HepG2 (cell line): ENCODE measurements at regions not wholly inside any gene's neighbourhood (a gene's known extent, or its start where the extent isn't known, plus 50 kb on each side); places are given as distances from the start of the nearest gene placed in this dataset.

Source experiments
- ATAC-seq: fragments of 200-7000 bp; cut with Tn5 transposase; 3 replicates; pipeline ENCODE4 v1.9.1; 2020; ENCODE audit warnings: mild to moderate bottlenecking, moderate library complexity
- BruUV-seq: library from RNA; stranded (reverse); fragments of 400-500 nt; replicated peaks from 2 replicates; lab custom pipeline; 2021; lab: Mats Ljungman, UMichigan
- CTCF ChIA-PET: fragments of 300-600 bp; formaldehyde crosslinking; extraction: SDS; loops from one replicate; lab custom pipeline; 2021; ENCODE audit warnings: low total read pairs, inconsistent platforms, low intra/inter-chr PET ratio; lab: Yijun Ruan, JAX
- POLR2A ChIA-PET: fragments of 350-600 bp; sonication (Branson Sonifier 250); formaldehyde crosslinking; loops from one replicate; lab custom pipeline; 2020; ENCODE audit warnings: antibody characterized with exemption, inconsistent platforms; lab: Yijun Ruan, JAX
- DNase-seq: peaks from one replicate; pipeline ENCODE4 v3.0.0-alpha.2; 2015; ENCODE audit warnings: low spot score
- FAIRE-seq: peaks from 3 replicates; lab custom pipeline; 2011; peaks lifted over from hg19 to GRCh38; lab: Jason Lieb, UNC
- H2AFZ ChIP-seq: one replicate; pipeline ENCODE4 v1.6.1; 2011; ENCODE audit warnings: low read length, inconsistent platforms
- H3K27ac ChIP-seq: fragments of 300-600 bp; 3 replicates; pipeline ENCODE4 v1.8.0; 2011; ENCODE audit warnings: mixed run types, mild to moderate bottlenecking, mixed read lengths, low read length, inconsistent platforms; ENCODE audit not compliant: insufficient read depth; ENCODE audit errors: extremely low read length
- H3K27me3 ChIP-seq, 2 experiments: fragments of 200-600 bp in 1 of 2; 2 replicates in 1 of 2; 3 replicates in 1 of 2; pipeline versions ENCODE4 v1.6.0 to v1.8.0; 2011; ENCODE audit warnings: low read length in 2 of 2, mild to moderate bottlenecking in 2 of 2, moderate library complexity in 2 of 2, inconsistent platforms in 1 of 2; ENCODE audit not compliant: insufficient read depth in 2 of 2, control insufficient read depth in 1 of 2
- H3K36me3 ChIP-seq, 2 experiments: fragments of 200-600 bp in 1 of 2; replicated peaks in 1 of 2; 2 replicates in 1 of 2; 3 replicates in 1 of 2; pipeline versions ENCODE4 v1.5.1 to v1.8.0; 2011; ENCODE audit warnings: low read length in 2 of 2, inconsistent platforms in 1 of 2; ENCODE audit not compliant: insufficient read depth in 2 of 2, control insufficient read depth in 1 of 2
- H3K4me1 ChIP-seq: 2 replicates; pipeline ENCODE4 v1.5.1; 2012; ENCODE audit warnings: low read length, inconsistent platforms; ENCODE audit not compliant: insufficient read depth
- H3K4me2 ChIP-seq: 2 replicates; pipeline ENCODE4 v1.6.0; 2011; ENCODE audit warnings: low read depth, low read length, inconsistent platforms
- H3K4me3 ChIP-seq, 3 experiments: fragments of 200-600 bp in 1 of 3; sonication (generic), shearing (Covaris generic) in 1 of 3; replicated peaks in 1 of 3; 2 replicates each; pipeline ENCODE4 v1.5.1; 2011 to 2016; ENCODE audit warnings: low read length in 3 of 3, inconsistent platforms in 2 of 3, low read depth in 2 of 3, mild to moderate bottlenecking in 2 of 3, control low read depth in 1 of 3, mixed read lengths in 1 of 3; ENCODE audit not compliant: insufficient read depth in 1 of 3
- H3K79me2 ChIP-seq: one replicate; pipeline ENCODE4 v1.6.1; 2011; ENCODE audit warnings: low read length, inconsistent platforms; ENCODE audit not compliant: insufficient read depth
- H3K9ac ChIP-seq: 2 replicates; pipeline ENCODE4 v1.6.0; 2011; ENCODE audit warnings: mild to moderate bottlenecking, low read depth, low read length, inconsistent platforms; ENCODE audit not compliant: insufficient read depth
- H3K9me3 ChIP-seq: 2 replicates; pipeline ENCODE4 v1.5.1; 2012; ENCODE audit warnings: mild to moderate bottlenecking, low read length
- H4K20me1 ChIP-seq: 2 replicates; pipeline ENCODE4 v1.6.0; 2011; ENCODE audit warnings: inconsistent platforms, mild to moderate bottlenecking, low read length, moderate library complexity; ENCODE audit not compliant: insufficient read depth
- CHCHD3 ChIP-seq: sonication (generic); formaldehyde crosslinking; IDR thresholded peaks from 2 replicates; pipeline ENCODE4 v1.8.0; 2022; ENCODE audit warnings: mild to moderate bottlenecking, missing genetic modification reagents, moderate library complexity
- HOXA7 ChIP-seq: sonication (generic); formaldehyde crosslinking; IDR thresholded peaks from 2 replicates; pipeline ENCODE4 v1.8.1; 2022; ENCODE audit warnings: mild to moderate bottlenecking, missing genetic modification reagents, moderate library complexity
- MIER2 ChIP-seq: IDR thresholded peaks from 2 replicates; pipeline ENCODE4 v1.6.1; 2016; ENCODE audit warnings: missing biosample characterization, missing genetic modification reagents
- MXD4 ChIP-seq: IDR thresholded peaks from 2 replicates; pipeline ENCODE4 v1.6.1; 2016; ENCODE audit warnings: mild to moderate bottlenecking, missing biosample characterization, missing genetic modification reagents
- SP4 ChIP-seq: sonication (generic); formaldehyde crosslinking; IDR thresholded peaks from 2 replicates; pipeline ENCODE4 v1.8.1; 2023; ENCODE audit warnings: mild to moderate bottlenecking, missing genetic modification reagents
- YEATS4 ChIP-seq: sonication (generic); formaldehyde crosslinking; IDR thresholded peaks from 2 replicates; pipeline ENCODE4 v1.4.0; 2020; ENCODE audit warnings: missing genetic modification reagents, borderline replicate concordance
- ZBTB21 ChIP-seq: sonication (generic); formaldehyde crosslinking; IDR thresholded peaks from 2 replicates; pipeline ENCODE4 v1.4.0; 2020; ENCODE audit warnings: missing genetic modification reagents
- ZBTB40 ChIP-seq, 2 experiments: fragments of 450-650 bp in 1 of 2; sonication (generic) in 1 of 2; formaldehyde crosslinking in 1 of 2; IDR thresholded peaks; 2 replicates each; pipeline versions ENCODE4 v1.6.1 to v1.8.0; 2016 to 2022; ENCODE audit warnings: antibody characterized with exemption in 1 of 2, mild to moderate bottlenecking in 1 of 2, missing genetic modification reagents in 1 of 2
- ZFP41 ChIP-seq: sonication (generic); formaldehyde crosslinking; IDR thresholded peaks from 2 replicates; pipeline ENCODE4 v1.4.0; 2020; ENCODE audit warnings: mild to moderate bottlenecking, missing genetic modification reagents, borderline replicate concordance
- ZNF24 ChIP-seq: fragments of 450-650 bp; IDR thresholded peaks from 2 replicates; pipeline ENCODE4 v1.6.1; 2017; ENCODE audit warnings: antibody characterized with exemption, mild to moderate bottlenecking
- ZNF296 ChIP-seq: sonication (generic); formaldehyde crosslinking; conservative IDR thresholded peaks from 2 replicates; pipeline ENCODE4 v1.5.0; 2020; ENCODE audit warnings: mild to moderate bottlenecking, missing genetic modification reagents
- ZNF335 ChIP-seq: sonication (generic); formaldehyde crosslinking; IDR thresholded peaks from 2 replicates; pipeline ENCODE4 v1.4.0; 2020; ENCODE audit warnings: missing genetic modification reagents
- ZNF44 ChIP-seq: sonication (generic); formaldehyde crosslinking; IDR thresholded peaks from 2 replicates; pipeline ENCODE4 v1.5.1; 2020; ENCODE audit warnings: mild to moderate bottlenecking, missing genetic modification reagents
- ZNF678 ChIP-seq: sonication (generic); formaldehyde crosslinking; IDR thresholded peaks from 2 replicates; pipeline ENCODE4 v1.4.0; 2020; ENCODE audit warnings: mild to moderate bottlenecking, missing genetic modification reagents
- WGBS: methylation state at CpG from one replicate; pipeline ENCODE4 v1.1.6; 2017; ENCODE audit warnings: low lambda C conversion rate; 5-methylcytosine and 5-hydroxymethylcytosine counted together
- in situ Hi-C: cut with HindIII; loops from 2 replicates; pipeline ENCODE4 v1.10.0; 2017; ENCODE audit warnings: low pct_unique_long_range_greater_than_20kb; ENCODE audit not compliant: extremely low pct_ligation_motif_present
- intact Hi-C: fragments of 100-400 bp; cut with micrococcal nuclease; formaldehyde crosslinking; loops from one replicate; pipeline ENCODE4 v1.10.0; 2022; ENCODE audit not compliant: unreplicated experiment
- TF ChIP-seq, protein P1 (sequence below): IDR thresholded peaks from 2 replicates; pipeline ENCODE4 v1.6.1; 2016; ENCODE audit warnings: missing genetic modification reagents, missing compliant biosample characterization
- TF ChIP-seq, protein P2 (sequence below): IDR thresholded peaks from 2 replicates; pipeline ENCODE4 v1.6.1; 2012; ENCODE audit warnings: low read depth, low read length, improper control_type of control experiment

DNA sequence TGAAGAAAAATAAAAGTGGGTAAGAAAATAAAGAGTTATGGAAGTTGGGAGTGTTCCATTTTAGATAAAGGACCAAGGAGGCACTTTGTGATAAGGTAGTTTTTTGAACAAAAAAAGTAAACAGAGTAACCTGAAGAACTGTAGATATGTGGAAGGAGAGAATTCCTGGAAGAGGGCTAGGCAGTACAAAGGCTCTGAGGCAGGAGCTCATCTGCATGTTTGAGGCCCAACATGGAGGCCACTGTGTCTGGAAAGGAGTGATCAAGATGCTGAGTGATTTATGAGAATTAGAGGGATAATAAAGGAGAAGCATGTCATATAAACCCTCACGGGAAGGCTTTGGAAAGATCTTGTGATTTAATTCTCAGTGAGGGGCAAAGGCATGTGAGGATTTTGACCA is 126.5 kb downstream of the DTWD1 start:
- ChIA-PET CTCF (no interaction called here), POLR2A (no interaction called here)
- intact Hi-C loops (no loop called here), in situ Hi-C loops (no loop called here)
- H3K9ac ChIP-seq = no peak overlapping the region
- FAIRE-seq (no peak), DNase-seq (no peak), ATAC-seq (no peak)
- no peaks in the 10 kb centered on the region for H3K36me3 ChIP-seq
- no peaks in the 10 kb centered on the region for H3K9me3 ChIP-seq
- no peaks in the 10 kb centered on the region for H3K79me2 ChIP-seq
- H4K20me1 ChIP-seq = no peaks in the 10 kb centered on the region
- 0% methylated on average over 1 of the region's 1 CpG for WGBS
- no TSS peak for BruUV-seq
- H3K4me3 ChIP-seq = no peak overlapping the region
- H3K4me2 ChIP-seq = no peak overlapping the region
- no peak overlapping the region for H2AFZ ChIP-seq
- H3K27me3 ChIP-seq = no peaks in the 10 kb centered on the region
- no peaks in the 10 kb centered on the region for H3K4me1 ChIP-seq
- H3K27ac ChIP-seq = no peak overlapping the region
- no peak for TF ChIP-seq CHCHD3 (CRISPR knock-in tag)
- TF ChIP-seq HOXA7 (CRISPR knock-in tag) = no peak
- no peak for TF ChIP-seq ZNF335 (CRISPR knock-in tag)
- no peak for TF ChIP-seq SP4 (CRISPR knock-in tag)
- TF ChIP-seq ZBTB40 (IDR thresholded peaks at IDR 0.05) = no peak
- no peak for TF ChIP-seq ZBTB40 (CRISPR knock-in tag; IDR thresholded peaks at IDR 0.05)
- TF ChIP-seq MIER2 (CRISPR knock-in tag) = no peak
- TF ChIP-seq ZNF296 (CRISPR knock-in tag) = no peak
- TF ChIP-seq ZBTB21 (CRISPR knock-in tag) = no peak
- no peak for TF ChIP-seq ZFP41 (CRISPR knock-in tag)
- no peak for TF ChIP-seq MXD4 (CRISPR knock-in tag)
- TF ChIP-seq ZNF24 = no peak
- TF ChIP-seq, protein P1, sequence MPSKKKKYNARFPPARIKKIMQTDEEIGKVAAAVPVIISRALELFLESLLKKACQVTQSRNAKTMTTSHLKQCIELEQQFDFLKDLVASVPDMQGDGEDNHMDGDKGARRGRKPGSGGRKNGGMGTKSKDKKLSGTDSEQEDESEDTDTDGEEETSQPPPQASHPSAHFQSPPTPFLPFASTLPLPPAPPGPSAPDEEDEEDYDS (CRISPR knock-in tag) = no peak
- no peak for TF ChIP-seq YEATS4 (CRISPR knock-in tag)
- TF ChIP-seq, protein P2, sequence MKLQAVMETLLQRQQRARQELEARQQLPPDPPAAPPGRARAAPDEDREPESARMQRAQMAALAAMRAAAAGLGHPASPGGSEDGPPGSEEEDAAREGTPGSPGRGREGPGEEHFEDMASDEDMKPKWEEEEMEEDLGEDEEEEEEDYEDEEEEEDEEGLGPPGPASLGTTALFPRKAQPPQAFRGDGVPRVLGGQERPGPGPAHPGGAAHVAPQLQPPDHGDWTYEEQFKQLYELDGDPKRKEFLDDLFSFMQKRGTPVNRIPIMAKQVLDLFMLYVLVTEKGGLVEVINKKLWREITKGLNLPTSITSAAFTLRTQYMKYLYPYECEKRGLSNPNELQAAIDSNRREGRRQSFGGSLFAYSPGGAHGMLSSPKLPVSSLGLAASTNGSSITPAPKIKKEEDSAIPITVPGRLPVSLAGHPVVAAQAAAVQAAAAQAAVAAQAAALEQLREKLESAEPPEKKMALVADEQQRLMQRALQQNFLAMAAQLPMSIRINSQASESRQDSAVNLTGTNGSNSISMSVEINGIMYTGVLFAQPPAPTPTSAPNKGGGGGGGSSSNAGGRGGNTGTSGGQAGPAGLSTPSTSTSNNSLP = no peak
- TF ChIP-seq ZNF678 = no peak
- no peak for TF ChIP-seq ZNF44
